C4-2B (cell line): ENCODE measurements at regions not wholly inside any gene's neighbourhood (a gene's known extent, or its start where the extent isn't known, plus 50 kb on each side); places are given as distances from the start of the nearest gene placed in this dataset.

Source experiments
- H3K27ac ChIP-seq: fragments of 450-650 bp; 2 replicates; pipeline ENCODE4 v1.5.1; 2017
- ZFX ChIP-seq: fragments of 450-650 bp; IDR thresholded peaks from 2 replicates; pipeline ENCODE4 v1.6.1; 2017
- TF ChIP-seq, protein P1 (sequence below): fragments of 450-650 bp; conservative IDR thresholded peaks from 2 replicates; pipeline ENCODE4 v1.5.1; 2017; ENCODE audit warnings: mild to moderate bottlenecking

GRCh38 chr3:66582721-66583423, 82.0 kb upstream of the LRIG1 start:
- TF ChIP-seq, protein P1, sequence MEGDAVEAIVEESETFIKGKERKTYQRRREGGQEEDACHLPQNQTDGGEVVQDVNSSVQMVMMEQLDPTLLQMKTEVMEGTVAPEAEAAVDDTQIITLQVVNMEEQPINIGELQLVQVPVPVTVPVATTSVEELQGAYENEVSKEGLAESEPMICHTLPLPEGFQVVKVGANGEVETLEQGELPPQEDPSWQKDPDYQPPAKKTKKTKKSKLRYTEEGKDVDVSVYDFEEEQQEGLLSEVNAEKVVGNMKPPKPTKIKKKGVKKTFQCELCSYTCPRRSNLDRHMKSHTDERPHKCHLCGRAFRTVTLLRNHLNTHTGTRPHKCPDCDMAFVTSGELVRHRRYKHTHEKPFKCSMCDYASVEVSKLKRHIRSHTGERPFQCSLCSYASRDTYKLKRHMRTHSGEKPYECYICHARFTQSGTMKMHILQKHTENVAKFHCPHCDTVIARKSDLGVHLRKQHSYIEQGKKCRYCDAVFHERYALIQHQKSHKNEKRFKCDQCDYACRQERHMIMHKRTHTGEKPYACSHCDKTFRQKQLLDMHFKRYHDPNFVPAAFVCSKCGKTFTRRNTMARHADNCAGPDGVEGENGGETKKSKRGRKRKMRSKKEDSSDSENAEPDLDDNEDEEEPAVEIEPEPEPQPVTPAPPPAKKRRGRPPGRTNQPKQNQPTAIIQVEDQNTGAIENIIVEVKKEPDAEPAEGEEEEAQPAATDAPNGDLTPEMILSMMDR = no peak
- TF ChIP-seq ZFX = no peak
- H3K27ac ChIP-seq = no peak overlapping the region

DNA sequence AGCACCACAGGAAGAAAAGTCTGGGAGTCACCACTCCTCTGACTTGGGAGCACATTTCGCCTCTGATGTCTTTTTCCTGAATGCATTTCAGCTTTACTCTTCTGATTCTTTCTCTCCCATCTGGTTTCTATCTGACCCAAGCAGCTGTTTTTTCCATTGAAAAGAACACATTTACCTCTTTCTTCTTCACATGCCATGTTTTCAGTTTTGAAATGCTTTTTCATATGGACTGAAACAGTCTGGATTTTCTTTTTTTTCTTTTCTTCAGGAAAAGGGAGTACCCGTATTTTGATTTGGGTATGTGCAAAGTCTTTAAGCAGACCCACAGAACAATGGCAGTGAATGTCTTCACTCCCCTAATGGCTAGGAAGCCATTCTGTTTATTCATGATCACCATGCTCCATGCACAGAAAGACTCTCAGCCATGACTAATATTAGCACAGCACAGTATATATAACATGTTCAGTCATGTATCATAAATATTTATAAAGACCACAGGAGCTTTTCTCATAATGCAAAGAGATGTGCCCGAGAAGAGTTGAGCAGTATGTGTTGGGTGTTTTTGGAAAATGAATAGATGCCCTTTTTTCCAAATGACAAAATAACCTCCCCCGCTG, 82.7 kb upstream of the LRIG1 start:
- TF ChIP-seq ZFX = no peak
- TF ChIP-seq, protein P1 = no peak
- no peak overlapping the region for H3K27ac ChIP-seq

- H3K27ac ChIP-seq = no peak overlapping the region
- TF ChIP-seq, protein P1 = no peak
- no peak for TF ChIP-seq ZFX
These were observed 84.8 kb upstream of the LRIG1 start for GRCh38 chr3:66585520-66586095.

GRCh38 chr3:66586853-66587252, 86.0 kb upstream of the LRIG1 start:
- no peak overlapping the region for H3K27ac ChIP-seq
- no peak for TF ChIP-seq ZFX
- TF ChIP-seq, protein P1 = no peak

DNA sequence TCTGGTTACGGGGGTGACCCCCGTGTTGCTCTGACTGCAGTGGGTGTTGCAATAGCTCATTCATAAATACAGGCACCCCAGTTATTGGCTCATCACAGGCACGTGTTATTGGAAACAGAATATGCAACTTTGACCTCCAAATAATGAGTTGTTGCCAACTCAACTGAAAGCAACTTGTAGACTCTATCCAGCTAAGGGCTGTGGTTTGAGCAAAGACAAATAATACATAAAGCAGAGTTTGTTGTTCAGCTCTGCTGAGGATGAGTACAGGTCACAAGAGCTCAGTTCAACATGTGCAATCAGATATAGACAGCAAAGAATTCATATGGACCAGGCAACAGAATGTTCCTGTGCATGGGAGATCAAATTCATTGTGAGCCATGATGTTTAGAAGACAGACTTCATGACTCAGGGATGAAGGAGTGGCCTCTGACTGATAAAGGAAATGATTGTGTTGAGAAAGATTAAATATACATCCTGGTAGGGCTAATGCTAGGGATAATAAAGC, 87.6 kb upstream of the LRIG1 start:
- no peak overlapping the region for H3K27ac ChIP-seq
- TF ChIP-seq ZFX = no peak
- TF ChIP-seq, protein P1 = no peak

- TF ChIP-seq ZFX = no peak
- TF ChIP-seq, protein P1 = no peak
- no peak overlapping the region for H3K27ac ChIP-seq
These were observed 91.4 kb upstream of the LRIG1 start for GRCh38 chr3:66592016-66592761.
